Glutamatergic neuron (in vitro differentiated cells): ENCODE measurements at regions not wholly inside any gene's neighbourhood (a gene's known extent, or its start where the extent isn't known, plus 50 kb on each side); places are given as distances from the start of the nearest gene placed in this dataset.
"Not testable (repeated sequence)": the region's sequence is repeated elsewhere in the genome, so short reads cannot be mapped to it uniquely, and the experiment has no call there.

Source experiments
- DNase-seq: peaks from one replicate; pipeline ENCODE4 v3.0.0; 2022
- H3K27ac Mint-ChIP-seq: one replicate; pipeline ENCODE4 v1.8.0; 2020; ENCODE audit warnings: mild to moderate bottlenecking, mixed read lengths, inconsistent platforms; ENCODE audit not compliant: unreplicated experiment
- H3K27me3 Mint-ChIP-seq: one replicate; pipeline ENCODE4 v1.8.0; 2020; ENCODE audit warnings: mild to moderate bottlenecking, moderate library complexity, mixed read lengths, inconsistent platforms; ENCODE audit not compliant: unreplicated experiment
- H3K36me3 Mint-ChIP-seq: one replicate; pipeline ENCODE4 v1.8.0; 2020; ENCODE audit warnings: mild to moderate bottlenecking, mixed read lengths, inconsistent platforms; ENCODE audit not compliant: unreplicated experiment
- H3K4me1 Mint-ChIP-seq: one replicate; pipeline ENCODE4 v1.8.0; 2020; ENCODE audit warnings: mild to moderate bottlenecking, low read depth, mixed read lengths, inconsistent platforms; ENCODE audit not compliant: unreplicated experiment
- H3K4me3 Mint-ChIP-seq: one replicate; pipeline ENCODE4 v1.8.0; 2020; ENCODE audit warnings: mild to moderate bottlenecking, mixed read lengths, inconsistent platforms; ENCODE audit not compliant: unreplicated experiment
- H3K9me3 Mint-ChIP-seq: one replicate; pipeline ENCODE4 v1.8.0; 2020; ENCODE audit warnings: mild to moderate bottlenecking, moderate library complexity, mixed read lengths, inconsistent platforms; ENCODE audit not compliant: unreplicated experiment
- TF ChIP-seq, protein P1 (sequence below): fragments of 200-600 bp; sonication (generic); IDR thresholded peaks from one replicate; pipeline ENCODE4 v1.5.0; 2021; ENCODE audit not compliant: partially characterized antibody, unreplicated experiment

DNA sequence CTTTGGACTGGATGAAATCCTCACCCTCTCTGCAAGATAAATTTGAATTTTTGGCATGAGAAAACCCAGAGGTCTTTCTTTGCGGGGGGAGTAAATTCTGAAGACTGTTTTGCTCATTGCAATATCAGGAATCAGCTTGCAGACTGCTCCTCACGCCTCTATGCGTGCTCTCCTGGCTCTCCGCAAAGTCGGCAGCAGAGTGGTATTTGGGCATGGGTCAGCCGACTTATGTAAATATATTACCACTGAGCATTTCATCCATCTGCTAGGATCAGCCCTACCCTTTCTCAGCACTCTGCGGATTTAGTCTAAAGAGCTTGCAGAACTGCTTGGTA lies 288.0 kb downstream of the ASMT start:
- no peak overlapping the region for H3K4me3 Mint-ChIP-seq
- TF ChIP-seq, protein P1, sequence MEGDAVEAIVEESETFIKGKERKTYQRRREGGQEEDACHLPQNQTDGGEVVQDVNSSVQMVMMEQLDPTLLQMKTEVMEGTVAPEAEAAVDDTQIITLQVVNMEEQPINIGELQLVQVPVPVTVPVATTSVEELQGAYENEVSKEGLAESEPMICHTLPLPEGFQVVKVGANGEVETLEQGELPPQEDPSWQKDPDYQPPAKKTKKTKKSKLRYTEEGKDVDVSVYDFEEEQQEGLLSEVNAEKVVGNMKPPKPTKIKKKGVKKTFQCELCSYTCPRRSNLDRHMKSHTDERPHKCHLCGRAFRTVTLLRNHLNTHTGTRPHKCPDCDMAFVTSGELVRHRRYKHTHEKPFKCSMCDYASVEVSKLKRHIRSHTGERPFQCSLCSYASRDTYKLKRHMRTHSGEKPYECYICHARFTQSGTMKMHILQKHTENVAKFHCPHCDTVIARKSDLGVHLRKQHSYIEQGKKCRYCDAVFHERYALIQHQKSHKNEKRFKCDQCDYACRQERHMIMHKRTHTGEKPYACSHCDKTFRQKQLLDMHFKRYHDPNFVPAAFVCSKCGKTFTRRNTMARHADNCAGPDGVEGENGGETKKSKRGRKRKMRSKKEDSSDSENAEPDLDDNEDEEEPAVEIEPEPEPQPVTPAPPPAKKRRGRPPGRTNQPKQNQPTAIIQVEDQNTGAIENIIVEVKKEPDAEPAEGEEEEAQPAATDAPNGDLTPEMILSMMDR: no peak
- DNase-seq: no peak
- H3K4me1 Mint-ChIP-seq: no peaks in the 10 kb centered on the region
- no peaks in the 10 kb centered on the region for H3K9me3 Mint-ChIP-seq
- peaks cover 4% of the 10 kb centered on the region for H3K36me3 Mint-ChIP-seq
- no peak overlapping the region for H3K27ac Mint-ChIP-seq
- H3K27me3 Mint-ChIP-seq: peaks cover 2% of the 10 kb centered on the region

DNA sequence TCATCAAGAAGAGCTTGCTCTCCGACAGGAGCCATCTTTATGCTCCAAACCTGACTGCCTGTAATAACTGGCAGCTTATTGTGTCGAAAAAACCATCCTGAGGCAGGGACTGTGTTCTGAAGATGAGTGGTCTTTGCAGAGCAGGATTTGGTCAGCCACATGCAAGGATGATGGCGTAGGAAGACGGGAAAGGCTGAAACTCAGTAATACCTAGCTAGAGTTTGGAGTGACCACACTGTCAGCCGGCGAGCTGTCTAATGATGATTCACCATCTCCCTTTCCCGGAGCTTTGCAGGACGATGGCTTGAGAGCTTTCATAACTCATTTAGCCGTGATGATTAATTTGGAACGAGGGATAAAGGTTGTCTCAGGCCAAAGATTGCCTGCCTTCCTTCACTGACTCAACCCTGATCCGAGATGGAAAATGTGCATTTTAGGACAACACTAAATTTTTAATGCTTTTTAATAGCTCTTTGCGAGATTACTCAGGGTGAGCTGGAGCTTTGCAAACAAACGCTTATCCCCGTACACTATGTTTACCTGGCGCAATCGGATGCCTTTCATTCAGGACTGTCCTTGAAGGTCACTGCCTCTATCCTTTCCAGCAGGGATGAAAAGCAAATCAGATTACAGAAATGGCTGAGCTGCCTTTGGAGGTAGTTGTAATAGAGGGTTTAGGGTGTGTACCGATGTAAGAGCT lies 288.5 kb downstream of the ASMT start:
- TF ChIP-seq, protein P1: no peak
- Mint-ChIP-seq H3K4me3 (no peak overlapping the region), H3K4me1 (no peaks in the 10 kb centered on the region), H3K36me3 (peaks cover 4% of the 10 kb centered on the region), H3K9me3 (no peaks in the 10 kb centered on the region), H3K27ac (no peak overlapping the region), H3K27me3 (peaks cover 2% of the 10 kb centered on the region)
- no peak for DNase-seq

DNA sequence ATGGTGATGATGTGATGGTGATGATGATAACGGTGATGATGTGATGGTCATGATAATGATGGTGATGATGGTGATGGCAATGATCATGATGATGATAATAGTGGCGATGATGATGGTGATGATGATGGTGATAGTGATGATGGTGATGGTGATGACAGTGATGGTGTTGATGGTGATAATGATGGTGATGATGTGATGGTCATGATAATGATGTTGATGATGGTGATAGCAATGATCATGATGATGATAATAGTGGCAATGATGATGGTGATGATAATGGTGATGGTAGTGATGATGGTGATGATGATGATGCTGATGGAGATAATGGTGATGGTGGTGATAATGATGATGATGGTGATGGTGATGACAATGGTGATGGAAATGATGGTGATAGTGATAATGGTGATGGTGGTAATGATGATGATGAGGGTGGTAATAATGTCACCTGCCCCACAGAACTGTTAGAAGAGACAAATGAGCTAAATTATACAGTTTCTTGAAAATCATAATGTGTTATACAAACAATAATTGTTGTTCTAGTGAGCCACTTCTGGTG lies 289.9 kb downstream of the ASMT start:
- DNase-seq: no peak
- Mint-ChIP-seq H3K4me1 (no peaks in the 10 kb centered on the region), H3K27me3 (peaks cover 2% of the 10 kb centered on the region), H3K36me3 (peaks cover 4% of the 10 kb centered on the region), H3K27ac (no peak overlapping the region), H3K9me3 (peaks cover 5% of the 10 kb centered on the region), H3K4me3 (no peak overlapping the region)
- TF ChIP-seq, protein P1: no peak

DNA sequence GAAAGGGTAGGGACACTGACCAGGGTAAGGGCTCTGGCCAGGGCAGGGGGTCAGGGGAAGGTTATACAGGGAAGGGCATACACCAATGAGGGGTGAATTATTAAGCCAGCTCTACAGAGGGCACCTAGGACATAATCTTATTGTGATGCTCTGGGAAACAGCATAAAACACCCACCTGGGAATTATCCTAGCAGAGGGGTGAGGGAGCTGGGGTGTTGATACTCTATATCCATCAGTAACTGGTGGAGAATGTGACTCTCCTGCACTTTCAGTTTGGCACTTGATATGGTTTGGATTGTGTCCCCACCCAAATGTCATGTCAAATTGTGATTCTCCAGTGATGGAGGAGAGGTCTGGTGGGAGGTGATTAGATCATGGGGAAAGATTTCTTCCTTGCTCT lies 291.2 kb downstream of the ASMT start:
- no peak overlapping the region for H3K27ac Mint-ChIP-seq
- TF ChIP-seq, protein P1: no peak
- no peak overlapping the region for H3K4me3 Mint-ChIP-seq
- peaks cover 6% of the 10 kb centered on the region for H3K27me3 Mint-ChIP-seq
- DNase-seq: no peak
- no peaks in the 10 kb centered on the region for H3K4me1 Mint-ChIP-seq
- H3K36me3 Mint-ChIP-seq: peaks cover 4% of the 10 kb centered on the region
- H3K9me3 Mint-ChIP-seq: peaks cover 5% of the 10 kb centered on the region

DNA sequence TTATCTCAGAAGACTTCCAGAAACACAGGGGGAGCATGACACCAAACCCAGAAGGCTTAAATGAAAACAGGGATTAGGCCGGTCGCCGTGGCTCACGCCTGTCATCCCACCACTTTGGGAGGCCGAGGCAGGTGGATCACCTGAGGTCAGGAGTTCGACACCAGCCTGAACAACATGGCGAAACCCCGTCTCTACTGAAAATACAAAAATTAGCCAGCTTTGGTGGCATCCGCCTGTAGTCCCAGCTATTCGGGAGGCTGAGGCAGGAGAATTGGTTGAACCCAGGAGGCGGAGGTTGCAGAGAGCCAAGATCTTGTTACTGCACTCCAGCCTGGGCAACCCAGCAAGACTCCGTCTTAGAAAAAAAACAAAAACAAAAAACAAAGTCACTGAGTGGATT lies 294.1 kb downstream of the ASMT start:
- not testable (repeated sequence) for H3K36me3 Mint-ChIP-seq, H3K9me3 Mint-ChIP-seq, H3K4me3 Mint-ChIP-seq, H3K27ac Mint-ChIP-seq, DNase-seq, H3K4me1 Mint-ChIP-seq
- H3K27me3 Mint-ChIP-seq: peaks cover 10% of the 10 kb centered on the region
